Transverse colon (tissue), 4 donors: ENCODE measurements at regions not wholly inside any gene's neighbourhood (a gene's known extent, or its start where the extent isn't known, plus 50 kb on each side); places are given as distances from the start of the nearest gene placed in this dataset.

Experiments
- DNase-seq: peaks from one replicate; pipeline ENCODE4 v3.0.0-alpha.2; 2019
- H3K27ac ChIP-seq, 4 donors: fragments of 200-600 bp; sonication (generic); 2 replicates each; pipeline ENCODE4 v1.5.1; 2016 to 2018; ENCODE audit warnings: inconsistent platforms in 4 of 4
- H3K27me3 ChIP-seq: fragments of 200-600 bp; sonication (generic); 2 replicates; pipeline ENCODE4 v1.5.1; 2017; ENCODE audit warnings: inconsistent platforms
- H3K36me3 ChIP-seq, 4 donors: fragments of 200-600 bp; sonication (generic); 2 replicates each; pipeline ENCODE4 v1.5.1; 2017 to 2019; ENCODE audit warnings: inconsistent platforms in 4 of 4
- H3K4me1 ChIP-seq, 4 donors: fragments of 200-600 bp; sonication (generic); 2 replicates each; pipeline ENCODE4 v1.5.1; 2017 to 2020; ENCODE audit warnings: inconsistent platforms in 4 of 4
- H3K4me3 ChIP-seq, 4 donors: fragments of 200-600 bp; sonication (generic); 1 replicate in 1 of 4; 2 replicates in 3 of 4; pipeline versions ENCODE4 v1.5.1 to v1.6.1; 2017 to 2019; ENCODE audit warnings: inconsistent platforms in 4 of 4
- H3K9me3 ChIP-seq, 2 donors: fragments of 200-600 bp; sonication (generic); 2 replicates each; pipeline ENCODE4 v1.5.1; 2017 to 2019; ENCODE audit warnings: inconsistent platforms in 2 of 2
- CTCF ChIP-seq, 5 experiments: fragments of 200-600 bp in 3 of 5; fragments of 450-650 bp in 2 of 5; sonication (generic) in 3 of 5; IDR thresholded peaks; 1 replicate in 2 of 5; 2 replicates in 3 of 5; pipeline ENCODE4 v1.5.1; 2016 to 2017; ENCODE audit warnings: antibody characterized with exemption in 5 of 5, inconsistent platforms in 3 of 5, mild to moderate bottlenecking in 2 of 5, moderate library complexity in 1 of 5
- EP300 ChIP-seq: sonication (generic); formaldehyde crosslinking; IDR thresholded peaks from one replicate; pipeline ENCODE4 v1.6.1; 2017; ENCODE audit warnings: antibody characterized with exemption, low read depth
- POLR2A ChIP-seq: fragments of 450-650 bp; IDR thresholded peaks from one replicate; pipeline ENCODE4 v1.6.1; 2016; ENCODE audit warnings: antibody characterized with exemption, mild to moderate bottlenecking, moderate library complexity
- POLR2AphosphoS5 ChIP-seq, 3 donors: sonication (generic); formaldehyde crosslinking; IDR thresholded peaks; one replicate each; pipeline ENCODE4 v1.6.1; 2016; ENCODE audit warnings: antibody characterized with exemption in 3 of 3
- WGBS, 2 donors: methylation state at CpG; one replicate each; pipeline ENCODE4 v1.1.5; 2018; ENCODE audit warnings: low coverage in 1 of 2; 5-methylcytosine and 5-hydroxymethylcytosine counted together
- in situ Hi-C, 4 donors: fragments of 200-750 bp; cut with MboI; loops; one replicate each; pipeline versions ENCODE4 v1.15.0 to v1.15.1; 2017; ENCODE audit warnings: low sequenced_read_pairs in 3 of 4, low pct_ligation_motif_present in 1 of 4, low pct_unique_long_range_greater_than_20kb in 1 of 4
- intact Hi-C: fragments of 100-400 bp; cut with DNase I; formaldehyde crosslinking; loops from one replicate; pipeline ENCODE4 v1.15.1; 2023; ENCODE audit warnings: low total_unique reads

DNA sequence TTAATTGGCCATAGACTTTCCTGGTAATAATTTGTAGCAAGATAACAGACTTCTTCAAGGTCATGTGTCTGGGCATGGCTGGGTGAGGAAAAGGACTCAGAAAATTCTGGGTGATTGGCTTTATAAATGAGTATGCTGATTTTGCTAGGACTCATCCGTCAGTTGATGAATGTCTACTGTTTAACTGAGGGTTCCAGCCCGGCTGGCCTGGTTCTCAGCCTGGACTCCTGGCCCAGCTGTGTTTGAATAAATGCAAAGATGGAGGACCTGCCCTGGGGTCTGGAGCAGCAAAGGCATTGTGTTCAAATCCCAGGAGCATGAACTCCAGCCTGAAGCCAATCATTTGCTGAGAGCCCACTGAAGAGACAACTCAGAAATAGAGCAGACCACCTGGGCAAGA lies 323.2 kb downstream of the LRFN2 start:
- WGBS, 2 donors: 89% methylated on average over 1 of the region's 2 CpGs; no CpG with 5 or more reads in 1 of the 2 donors
- TF ChIP-seq POLR2A: no peak
- H3K27ac ChIP-seq: no peak overlapping the region
- H3K27me3 ChIP-seq: no peaks in the 10 kb centered on the region
- no peak for DNase-seq
- H3K36me3 ChIP-seq: no peaks in the 10 kb centered on the region
- in situ Hi-C loops: no loop called here
- H3K4me3 ChIP-seq: no peak overlapping the region
- H3K4me1 ChIP-seq: no peaks in the 10 kb centered on the region
- intact Hi-C loops: no loop called here
- H3K9me3 ChIP-seq: no peaks in the 10 kb centered on the region

DNA sequence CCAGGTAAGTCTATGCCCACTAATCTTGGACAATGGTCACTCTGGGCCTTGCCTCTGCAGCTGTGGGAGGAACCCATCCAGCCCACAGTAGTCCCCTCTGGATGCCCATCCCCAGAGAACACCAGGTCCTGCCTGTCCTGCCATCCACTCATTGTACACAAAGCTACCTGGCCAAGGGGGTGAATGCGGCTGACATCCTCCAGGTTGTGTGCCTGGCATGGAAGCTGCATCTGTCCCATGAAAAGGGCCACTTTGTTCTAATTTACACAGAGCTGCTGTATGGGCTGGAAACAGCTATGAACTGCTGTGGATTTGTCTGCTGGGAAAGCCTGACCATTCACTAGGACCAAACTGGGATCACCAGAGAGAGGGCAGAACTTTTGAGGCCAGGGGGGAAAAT lies 324.8 kb downstream of the LRFN2 start:
- intact Hi-C loops: no loop called here
- 88% methylated on average over 1 of the region's 1 CpG; no CpG with 5 or more reads in 1 of the 2 donors for WGBS, 2 donors
- Histone ChIP-seq H3K27ac (no peak overlapping the region), H3K4me1 (no peaks in the 10 kb centered on the region), H3K9me3 (no peaks in the 10 kb centered on the region), H3K27me3 (no peaks in the 10 kb centered on the region), H3K4me3 (no peak overlapping the region), H3K36me3 (no peaks in the 10 kb centered on the region)
- TF ChIP-seq POLR2AphosphoS5 (IDR thresholded peaks at IDR 0.05) (no peak), POLR2A (no peak), EP300 (no peak), CTCF (IDR thresholded peaks at IDR 0.05) (no peak)
- in situ Hi-C loops: no loop called here
- no peak for DNase-seq

DNA sequence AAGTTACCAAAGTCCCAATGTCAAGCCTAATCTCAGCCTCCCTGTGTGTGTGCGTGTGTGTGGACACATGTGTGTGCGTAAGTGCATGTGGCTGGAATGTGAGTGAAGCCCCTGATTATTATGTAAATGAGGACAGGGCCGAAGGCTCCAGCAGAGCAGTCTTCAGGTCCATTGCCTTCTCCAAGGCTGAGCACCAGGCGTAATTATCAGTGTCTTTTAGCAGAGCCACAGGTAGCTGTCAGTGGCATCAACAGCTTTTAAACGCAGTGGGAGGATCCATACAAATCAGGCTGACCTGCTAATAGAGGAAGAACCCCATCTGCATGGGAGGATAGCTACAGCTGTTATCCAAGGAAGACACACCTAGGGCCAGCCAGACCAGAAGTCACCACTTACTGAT lies 324.3 kb upstream of the MOCS1 start:
- in situ Hi-C loops (no loop called here), intact Hi-C loops (no loop called here)
- Histone ChIP-seq H3K36me3 (no peaks in the 10 kb centered on the region), H3K9me3 (no peaks in the 10 kb centered on the region), H3K27me3 (no peaks in the 10 kb centered on the region), H3K4me3 (no peak overlapping the region), H3K4me1 (no peaks in the 10 kb centered on the region), H3K27ac (no peak overlapping the region)
- 60% methylated on average over 5 of the region's 5 CpGs; no CpG with 5 or more reads in 1 of the 2 donors for WGBS, 2 donors
- no peak for DNase-seq
- TF ChIP-seq CTCF (IDR thresholded peaks at IDR 0.05): no peak
- no peak for TF ChIP-seq POLR2AphosphoS5 (IDR thresholded peaks at IDR 0.05)
- no peak for TF ChIP-seq EP300
- no peak for TF ChIP-seq POLR2A

GRCh38 chr6:40256831-40257230 lies 322.6 kb upstream of the MOCS1 start:
- in situ Hi-C loops: no loop called here
- no peak overlapping the region for H3K4me3 ChIP-seq
- 88% methylated on average over 1 of the region's 1 CpG; no CpG with 5 or more reads in 1 of the 2 donors for WGBS, 2 donors

More at GRCh38 chr6:40256831-40257230, 322.6 kb upstream of the MOCS1 start:
- Histone ChIP-seq H3K27ac (no peak overlapping the region), H3K4me1 (no peaks in the 10 kb centered on the region), H3K36me3 (no peaks in the 10 kb centered on the region), H3K27me3 (no peaks in the 10 kb centered on the region), H3K9me3 (no peaks in the 10 kb centered on the region)
- TF ChIP-seq POLR2A: no peak
- no peak for TF ChIP-seq POLR2AphosphoS5 (IDR thresholded peaks at IDR 0.05)
- TF ChIP-seq EP300: no peak
- TF ChIP-seq CTCF (IDR thresholded peaks at IDR 0.05): no peak
- no peak for DNase-seq
- intact Hi-C loops: no loop called here
